ENCODE measurements at regions not wholly inside any gene's neighbourhood (a gene's known extent, or its start where the extent isn't known, plus 50 kb on each side); places are given as distances from the start of the nearest gene placed in this dataset.

DNA sequence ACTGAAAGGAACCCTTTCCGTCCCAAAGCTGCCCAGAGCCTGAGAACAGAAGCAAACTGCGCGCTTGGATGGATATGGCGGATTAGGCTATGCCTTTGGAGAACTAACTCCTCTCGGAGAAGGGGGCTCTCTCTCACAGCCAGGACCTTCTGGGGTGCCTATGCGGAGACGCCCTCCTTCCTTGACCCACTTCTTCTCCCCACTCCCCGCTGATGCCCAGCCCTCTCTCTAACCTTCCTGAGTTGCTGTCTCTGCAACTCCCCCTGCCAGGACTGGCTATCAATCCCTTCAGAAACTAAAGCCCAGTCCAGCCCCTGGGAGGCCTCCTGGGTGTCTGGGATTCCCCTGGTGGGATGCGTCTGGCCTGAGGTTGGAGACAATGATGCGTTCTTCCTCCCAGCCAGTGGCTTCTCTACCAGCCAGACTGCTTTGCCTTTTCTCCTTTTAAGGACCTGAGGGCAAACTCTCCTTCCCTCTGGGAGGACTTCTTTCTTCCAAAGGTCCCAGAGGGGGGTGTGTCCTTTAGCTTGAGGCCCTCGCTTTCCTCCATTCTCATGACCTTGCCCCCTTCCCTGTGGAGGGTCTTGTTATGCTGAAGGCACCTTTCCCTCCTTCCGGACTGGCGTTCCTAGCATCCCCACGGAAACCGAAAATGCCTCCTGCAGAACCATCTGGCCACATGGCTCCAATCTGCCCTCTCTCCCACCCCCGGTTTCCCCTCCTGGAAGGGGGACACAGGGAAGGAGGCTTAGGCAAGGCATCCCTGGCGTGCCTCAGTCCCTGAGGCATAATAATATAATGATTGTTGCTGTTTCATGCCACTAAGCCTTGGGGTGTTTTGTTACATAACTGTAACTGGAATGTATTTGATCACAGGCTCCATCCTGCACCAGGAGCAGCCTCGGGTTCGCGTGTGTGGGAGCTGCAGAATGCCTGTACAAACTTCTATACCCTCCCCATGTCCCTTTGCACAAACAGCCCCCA, 63.4 kb upstream of the C15orf39 start:
- TF ChIP-seq, protein P1, sequence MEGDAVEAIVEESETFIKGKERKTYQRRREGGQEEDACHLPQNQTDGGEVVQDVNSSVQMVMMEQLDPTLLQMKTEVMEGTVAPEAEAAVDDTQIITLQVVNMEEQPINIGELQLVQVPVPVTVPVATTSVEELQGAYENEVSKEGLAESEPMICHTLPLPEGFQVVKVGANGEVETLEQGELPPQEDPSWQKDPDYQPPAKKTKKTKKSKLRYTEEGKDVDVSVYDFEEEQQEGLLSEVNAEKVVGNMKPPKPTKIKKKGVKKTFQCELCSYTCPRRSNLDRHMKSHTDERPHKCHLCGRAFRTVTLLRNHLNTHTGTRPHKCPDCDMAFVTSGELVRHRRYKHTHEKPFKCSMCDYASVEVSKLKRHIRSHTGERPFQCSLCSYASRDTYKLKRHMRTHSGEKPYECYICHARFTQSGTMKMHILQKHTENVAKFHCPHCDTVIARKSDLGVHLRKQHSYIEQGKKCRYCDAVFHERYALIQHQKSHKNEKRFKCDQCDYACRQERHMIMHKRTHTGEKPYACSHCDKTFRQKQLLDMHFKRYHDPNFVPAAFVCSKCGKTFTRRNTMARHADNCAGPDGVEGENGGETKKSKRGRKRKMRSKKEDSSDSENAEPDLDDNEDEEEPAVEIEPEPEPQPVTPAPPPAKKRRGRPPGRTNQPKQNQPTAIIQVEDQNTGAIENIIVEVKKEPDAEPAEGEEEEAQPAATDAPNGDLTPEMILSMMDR (conservative IDR thresholded peaks at IDR 0.05; ENCODE audit: low read depth, low read length) = no peak
- TF ChIP-seq EZH2 (IDR thresholded peaks at IDR 0.05; ENCODE audit: borderline replicate concordance, low read depth, low read length, poor library complexity, severe bottlenecking) = no peak

Measured in A673 (cell line).